ENCODE measurements at regions not wholly inside any gene's neighbourhood (a gene's known extent, or its start where the extent isn't known, plus 50 kb on each side); places are given as distances from the start of the nearest gene placed in this dataset.

DNA sequence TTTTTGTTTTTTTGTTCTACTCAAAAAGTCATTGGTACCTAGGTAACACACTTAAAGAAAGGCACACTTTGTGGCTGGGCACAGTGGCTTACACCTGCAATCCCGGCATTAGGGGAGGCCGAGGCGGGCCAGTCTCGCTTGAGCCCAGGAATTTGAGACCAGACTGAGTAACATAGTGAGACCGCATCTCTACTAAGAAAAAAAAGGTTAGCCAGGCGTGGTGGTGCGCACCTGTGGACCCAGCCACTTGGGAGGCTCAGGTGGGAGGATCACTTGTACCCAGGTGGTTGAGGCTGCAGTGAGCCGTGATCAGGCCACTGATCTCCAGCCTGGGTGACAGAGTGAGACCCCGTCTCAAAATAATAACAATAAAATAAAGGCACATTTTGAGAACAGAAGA lies 67.4 kb upstream of the BHLHE23 start:
- intact Hi-C loops (cut with micrococcal nuclease; ENCODE audit: unreplicated experiment), result no loop called here
- POLR2A ChIA-PET, result no interaction called here
- no TSS peak for BruUV-seq (replicated peaks)

DNA sequence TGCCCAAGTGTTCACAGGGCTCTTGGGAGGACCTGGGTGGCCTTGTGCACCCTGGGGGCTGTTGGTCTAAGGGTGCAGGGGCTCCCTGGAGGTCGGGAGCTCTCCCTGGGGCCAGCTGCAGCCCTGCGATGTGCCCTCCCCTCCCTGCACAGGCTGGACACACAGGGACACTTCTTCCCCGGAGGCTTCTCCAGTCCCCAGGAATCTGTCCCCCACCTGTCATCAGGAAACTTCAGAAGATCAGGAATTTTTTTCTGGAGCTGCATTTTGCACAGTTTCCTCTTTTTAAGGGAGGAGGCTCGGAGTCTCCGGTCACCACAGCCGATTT lies 66.9 kb upstream of the BHLHE23 start:
- ChIA-PET POLR2A (no interaction called here), CTCF (ENCODE audit: unreplicated experiment) (no interaction called here)
- no peaks in the 10 kb centered on the region for H3K36me3 ChIP-seq (ENCODE audit: insufficient read depth, low read length)
- H2AFZ ChIP-seq (ENCODE audit: low read length), result no peak overlapping the region
- no peak for TF ChIP-seq EZH2phosphoT487 (IDR thresholded peaks at IDR 0.05; ENCODE audit: borderline replicate concordance, low read depth, low read length)
- TF ChIP-seq, protein P1, sequence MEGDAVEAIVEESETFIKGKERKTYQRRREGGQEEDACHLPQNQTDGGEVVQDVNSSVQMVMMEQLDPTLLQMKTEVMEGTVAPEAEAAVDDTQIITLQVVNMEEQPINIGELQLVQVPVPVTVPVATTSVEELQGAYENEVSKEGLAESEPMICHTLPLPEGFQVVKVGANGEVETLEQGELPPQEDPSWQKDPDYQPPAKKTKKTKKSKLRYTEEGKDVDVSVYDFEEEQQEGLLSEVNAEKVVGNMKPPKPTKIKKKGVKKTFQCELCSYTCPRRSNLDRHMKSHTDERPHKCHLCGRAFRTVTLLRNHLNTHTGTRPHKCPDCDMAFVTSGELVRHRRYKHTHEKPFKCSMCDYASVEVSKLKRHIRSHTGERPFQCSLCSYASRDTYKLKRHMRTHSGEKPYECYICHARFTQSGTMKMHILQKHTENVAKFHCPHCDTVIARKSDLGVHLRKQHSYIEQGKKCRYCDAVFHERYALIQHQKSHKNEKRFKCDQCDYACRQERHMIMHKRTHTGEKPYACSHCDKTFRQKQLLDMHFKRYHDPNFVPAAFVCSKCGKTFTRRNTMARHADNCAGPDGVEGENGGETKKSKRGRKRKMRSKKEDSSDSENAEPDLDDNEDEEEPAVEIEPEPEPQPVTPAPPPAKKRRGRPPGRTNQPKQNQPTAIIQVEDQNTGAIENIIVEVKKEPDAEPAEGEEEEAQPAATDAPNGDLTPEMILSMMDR (conservative IDR thresholded peaks at IDR 0.05; ENCODE audit: low read length), result no peak
- H3K9me2 ChIP-seq (ENCODE audit: insufficient read depth, low read length), result no peaks in the 10 kb centered on the region
- intact Hi-C loops (cut with micrococcal nuclease; ENCODE audit: unreplicated experiment), result no loop called here
- peaks cover 14% of the 10 kb centered on the region; the same call in 1 of the 2 replicates for H3K9me3 ChIP-seq (ENCODE audit: low read length)
- no peak overlapping the region for H3K4me3 ChIP-seq (ENCODE audit: low read depth, low read length, poor library complexity, severe bottlenecking)
- no TSS peak for BruUV-seq (replicated peaks)
- no peak overlapping the region for H3K4me2 ChIP-seq (ENCODE audit: low read length)
- H3K4me1 ChIP-seq (ENCODE audit: insufficient read depth, low read length, poor library complexity, severe bottlenecking), result no peaks in the 10 kb centered on the region
- H4K20me1 ChIP-seq (ENCODE audit: insufficient read depth, low read length), result no peaks in the 10 kb centered on the region
- no peak overlapping the region for H3K27ac ChIP-seq (ENCODE audit: low read depth, low read length, poor library complexity, severe bottlenecking)
- H3K79me2 ChIP-seq (ENCODE audit: insufficient read depth, low read depth, low read length), result no peaks in the 10 kb centered on the region
- no peak for DNase-seq (ENCODE audit: low spot score)

More for the DNA sequence above, 67.4 kb upstream of the BHLHE23 start:
- Histone ChIP-seq H3K36me3 (ENCODE audit: insufficient read depth, low read length) (no peaks in the 10 kb centered on the region), H2AFZ (ENCODE audit: low read length) (no peak overlapping the region), H3K9me3 (ENCODE audit: low read length) (peaks cover 14% of the 10 kb centered on the region; the same call in 1 of the 2 replicates), H4K20me1 (ENCODE audit: insufficient read depth, low read length) (no peaks in the 10 kb centered on the region), H3K79me2 (ENCODE audit: insufficient read depth, low read depth, low read length) (no peaks in the 10 kb centered on the region), H3K4me3 (ENCODE audit: low read depth, low read length, poor library complexity, severe bottlenecking) (no peak overlapping the region), H3K27ac (ENCODE audit: low read depth, low read length, poor library complexity, severe bottlenecking) (no peak overlapping the region), H3K4me1 (ENCODE audit: insufficient read depth, low read length, poor library complexity, severe bottlenecking) (no peaks in the 10 kb centered on the region), H3K9me2 (ENCODE audit: insufficient read depth, low read length) (no peaks in the 10 kb centered on the region), H3K4me2 (ENCODE audit: low read length) (no peak overlapping the region)
- TF ChIP-seq EZH2phosphoT487 (IDR thresholded peaks at IDR 0.05; ENCODE audit: borderline replicate concordance, low read depth, low read length), result no peak
- TF ChIP-seq, protein P1 (conservative IDR thresholded peaks at IDR 0.05; ENCODE audit: low read length), result no peak
- CTCF ChIA-PET (ENCODE audit: unreplicated experiment), result no interaction called here
- DNase-seq (ENCODE audit: low spot score), result no peak

DNA sequence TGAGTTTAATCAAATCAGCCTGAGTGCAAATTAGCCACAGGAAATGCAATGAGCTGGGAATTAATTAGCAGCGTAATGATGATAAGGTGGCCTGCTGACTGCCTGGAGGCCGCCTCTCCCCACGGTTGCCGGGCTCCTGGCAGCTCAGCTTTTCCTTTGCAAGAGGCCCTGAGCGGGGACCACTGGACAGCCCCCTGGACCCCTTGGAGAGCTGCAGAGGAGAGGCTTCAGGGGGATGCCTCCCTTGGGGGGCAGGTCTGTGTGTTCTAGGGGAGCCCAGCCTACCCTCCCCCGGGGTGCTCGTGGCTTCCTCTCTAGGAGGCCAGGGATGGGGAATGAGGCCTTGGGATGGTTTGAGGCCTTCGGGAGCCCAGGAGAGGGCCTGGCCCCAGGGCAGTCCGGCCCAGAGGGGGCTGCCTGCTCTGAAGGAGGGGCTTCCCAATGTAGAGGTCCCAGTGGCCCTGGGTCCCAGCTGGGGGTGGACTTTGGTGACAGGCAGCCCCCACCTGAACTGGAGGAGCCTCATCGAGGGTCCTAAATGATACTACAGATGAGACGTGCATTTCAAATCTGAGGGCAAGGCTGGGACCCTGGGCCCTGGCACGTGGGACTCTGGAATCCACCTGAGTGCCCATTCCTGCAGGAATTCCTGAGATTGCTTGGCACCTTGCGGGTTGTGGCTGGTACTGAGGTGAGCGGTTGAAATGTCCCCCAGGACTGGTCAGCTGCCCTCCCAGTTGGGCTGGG lies 66.4 kb upstream of the BHLHE23 start:
- no peak overlapping the region for H3K27ac ChIP-seq (ENCODE audit: low read depth, low read length, poor library complexity, severe bottlenecking)
- DNase-seq (ENCODE audit: low spot score), result no peak
- TF ChIP-seq EZH2phosphoT487 (IDR thresholded peaks at IDR 0.05; ENCODE audit: borderline replicate concordance, low read depth, low read length), result no peak
- TF ChIP-seq, protein P1 (conservative IDR thresholded peaks at IDR 0.05; ENCODE audit: low read length), result no peak
- no peaks in the 10 kb centered on the region for H3K36me3 ChIP-seq (ENCODE audit: insufficient read depth, low read length)
- no peak overlapping the region for H3K4me2 ChIP-seq (ENCODE audit: low read length)
- BruUV-seq (replicated peaks), result no TSS peak
- no peaks in the 10 kb centered on the region for H3K79me2 ChIP-seq (ENCODE audit: insufficient read depth, low read depth, low read length)
- no peaks in the 10 kb centered on the region for H3K4me1 ChIP-seq (ENCODE audit: insufficient read depth, low read length, poor library complexity, severe bottlenecking)
- POLR2A ChIA-PET, result no interaction called here
- no peaks in the 10 kb centered on the region for H3K9me2 ChIP-seq (ENCODE audit: insufficient read depth, low read length)
- no peak overlapping the region for H3K4me3 ChIP-seq (ENCODE audit: low read depth, low read length, poor library complexity, severe bottlenecking)
- intact Hi-C loops (cut with micrococcal nuclease; ENCODE audit: unreplicated experiment), result no loop called here
- CTCF ChIA-PET (ENCODE audit: unreplicated experiment), result no interaction called here
- no peaks in the 10 kb centered on the region for H4K20me1 ChIP-seq (ENCODE audit: insufficient read depth, low read length)
- H2AFZ ChIP-seq (ENCODE audit: low read length), result no peak overlapping the region
- peaks cover 14% of the 10 kb centered on the region; the same call in 1 of the 2 replicates for H3K9me3 ChIP-seq (ENCODE audit: low read length)
